ENCODE measurements at regions not wholly inside any gene's neighbourhood (a gene's known extent, or its start where the extent isn't known, plus 50 kb on each side); places are given as distances from the start of the nearest gene placed in this dataset.

- TF ChIP-seq MAX (IDR thresholded peaks at IDR 0.05) (no peak), CTCF (IDR thresholded peaks at IDR 0.05; ENCODE audit: low read depth, low read length, missing input control) (no peak)
These were observed 198.5 kb upstream of the ITGA4 start for GRCh38 chr2:181258720-181259119.
